Adrenal gland (tissue), 5 donors: ENCODE measurements at regions not wholly inside any gene's neighbourhood (a gene's known extent, or its start where the extent isn't known, plus 50 kb on each side); places are given as distances from the start of the nearest gene placed in this dataset.
"Not testable (repeated sequence)": the region's sequence is repeated elsewhere in the genome, so short reads cannot be mapped to it uniquely, and the experiment has no call there.

Experiments
- CTCF ChIP-seq, 6 experiments: fragments of 450-650 bp in 4 of 6; fragments of 200-600 bp in 2 of 6; sonication (generic) in 1 of 6; IDR thresholded peaks; 1 replicate in 5 of 6; 2 replicates in 1 of 6; pipeline versions ENCODE4 v1.5.1 to v1.8.0; 2016 to 2021; ENCODE audit warnings: antibody characterized with exemption in 6 of 6, mild to moderate bottlenecking in 2 of 6, moderate library complexity in 1 of 6
- POLR2A ChIP-seq, 2 donors: fragments of 450-650 bp; IDR thresholded peaks; one replicate each; pipeline ENCODE4 v1.6.1; 2017; ENCODE audit warnings: antibody characterized with exemption in 2 of 2, mild to moderate bottlenecking in 2 of 2, moderate library complexity in 1 of 2
- donor health status: DM: no; HTN: no; CAD: no.

GRCh38 chr2:66632882-66633281 is 198.0 kb downstream of the MEIS1 start:
- not testable (repeated sequence) for TF ChIP-seq POLR2A, CTCF (IDR thresholded peaks at IDR 0.05)
